Breast epithelium (tissue), 4 donors: ENCODE measurements at regions not wholly inside any gene's neighbourhood (a gene's known extent, or its start where the extent isn't known, plus 50 kb on each side); places are given as distances from the start of the nearest gene placed in this dataset.

ENCODE experiments used
- DNase-seq, 2 donors: peaks; one replicate each; pipeline ENCODE4 v3.0.0-alpha.2; 2019; ENCODE audit warnings: low spot score in 2 of 2
- H3K27ac ChIP-seq, 2 donors: fragments of 200-600 bp; sonication (generic) in 1 of 2; one replicate each; pipeline ENCODE4 v1.5.1; 2016 to 2019; ENCODE audit warnings: mild to moderate bottlenecking in 1 of 2
- H3K27me3 ChIP-seq, 2 donors: fragments of 200-600 bp; sonication (generic) in 1 of 2; one replicate each; pipeline versions ENCODE4 v1.5.1 to v1.6.0; 2017 to 2019; ENCODE audit warnings: control low read depth in 1 of 2, mild to moderate bottlenecking in 1 of 2
- H3K36me3 ChIP-seq: fragments of 200-600 bp; one replicate; pipeline ENCODE4 v1.5.1; 2019
- H3K4me1 ChIP-seq, 2 donors: fragments of 200-600 bp; sonication (generic); one replicate each; pipeline ENCODE4 v1.5.1; 2016 to 2019; ENCODE audit warnings: control low read depth in 1 of 2
- H3K4me3 ChIP-seq, 3 donors: fragments of 200-600 bp; sonication (generic); 1 replicate in 2 of 3; 2 replicates in 1 of 3; pipeline ENCODE4 v1.5.1; 2016 to 2019; ENCODE audit warnings: mild to moderate bottlenecking in 3 of 3, moderate library complexity in 2 of 3
- H3K9me3 ChIP-seq, 2 donors: fragments of 200-600 bp; sonication (generic) in 1 of 2; one replicate each; pipeline ENCODE4 v1.5.1; 2016 to 2019; ENCODE audit warnings: control low read depth in 1 of 2
- CTCF ChIP-seq, 3 donors: fragments of 450-650 bp; IDR thresholded peaks; one replicate each; pipeline ENCODE4 v1.5.1; 2016 to 2017; ENCODE audit warnings: antibody characterized with exemption in 3 of 3, mild to moderate bottlenecking in 3 of 3, moderate library complexity in 3 of 3
- POLR2A ChIP-seq: fragments of 450-650 bp; IDR thresholded peaks from one replicate; pipeline ENCODE4 v1.6.1; 2016; ENCODE audit warnings: antibody characterized with exemption, mild to moderate bottlenecking, moderate library complexity
- POLR2AphosphoS5 ChIP-seq, 3 donors: sonication (generic); formaldehyde crosslinking; IDR thresholded peaks; one replicate each; pipeline ENCODE4 v1.6.1; 2017; ENCODE audit warnings: antibody characterized with exemption in 3 of 3
- intact Hi-C: fragments of 100-400 bp; cut with DNase I; formaldehyde crosslinking; loops from one replicate; pipeline ENCODE4 v1.15.1; 2023; ENCODE audit warnings: low total_unique reads

DNA sequence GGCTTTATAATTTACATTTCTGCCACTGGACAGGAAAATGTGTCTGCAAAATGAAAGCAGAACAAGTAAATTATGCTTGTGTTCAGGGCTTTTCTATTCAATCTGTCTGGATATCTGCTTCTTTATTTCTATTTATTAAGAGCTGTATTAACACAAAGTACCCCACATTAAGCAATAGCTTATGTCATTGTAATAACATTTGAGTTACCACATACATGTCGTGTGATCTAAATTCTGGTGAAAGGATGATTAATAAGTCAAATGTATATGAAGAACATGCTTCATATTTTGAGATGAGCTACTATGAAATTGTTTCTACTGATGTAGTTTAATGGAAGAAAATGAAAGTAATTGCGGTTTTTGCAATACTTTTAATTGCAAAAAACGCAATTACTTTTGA is 238.2 kb downstream of the KCNJ2 start:
- DNase-seq = no peak
- no peak for TF ChIP-seq CTCF (IDR thresholded peaks at IDR 0.05)
- TF ChIP-seq POLR2A = no peak
- TF ChIP-seq POLR2AphosphoS5 (IDR thresholded peaks at IDR 0.05) = no peak
- intact Hi-C loops = no loop called here
- Histone ChIP-seq H3K27ac (no peak overlapping the region), H3K4me3 (no peak overlapping the region), H3K27me3 (no peaks in the 10 kb centered on the region), H3K4me1 (no peaks in the 10 kb centered on the region), H3K9me3 (no peaks in the 10 kb centered on the region), H3K36me3 (no peaks in the 10 kb centered on the region)

DNA sequence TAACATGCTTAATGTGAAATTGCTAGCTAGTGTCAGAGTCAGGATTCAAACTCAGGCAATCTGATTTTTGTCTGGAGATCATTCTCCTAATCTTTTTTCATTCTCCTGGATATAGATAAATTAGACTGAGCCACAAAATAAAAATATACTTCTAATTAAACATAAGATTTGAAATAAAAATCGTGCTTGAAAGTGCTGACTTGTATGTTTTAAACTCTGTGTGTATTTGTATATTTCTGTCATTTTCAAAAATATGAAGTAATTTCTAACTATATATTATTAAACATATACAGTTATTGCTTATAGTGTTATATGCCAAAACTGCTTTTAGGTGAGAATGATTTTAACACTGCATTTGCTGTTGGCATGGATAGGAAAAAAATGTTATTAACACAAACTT is 239.4 kb downstream of the KCNJ2 start:
- H3K9me3 ChIP-seq = no peaks in the 10 kb centered on the region
- no peak for DNase-seq
- intact Hi-C loops = no loop called here
- no peaks in the 10 kb centered on the region for H3K36me3 ChIP-seq
- TF ChIP-seq POLR2AphosphoS5 (IDR thresholded peaks at IDR 0.05) = no peak
- no peak for TF ChIP-seq CTCF (IDR thresholded peaks at IDR 0.05)
- no peak for TF ChIP-seq POLR2A
- no peaks in the 10 kb centered on the region for H3K27me3 ChIP-seq
- no peaks in the 10 kb centered on the region for H3K4me1 ChIP-seq
- no peak overlapping the region for H3K4me3 ChIP-seq
- no peak overlapping the region for H3K27ac ChIP-seq

DNA sequence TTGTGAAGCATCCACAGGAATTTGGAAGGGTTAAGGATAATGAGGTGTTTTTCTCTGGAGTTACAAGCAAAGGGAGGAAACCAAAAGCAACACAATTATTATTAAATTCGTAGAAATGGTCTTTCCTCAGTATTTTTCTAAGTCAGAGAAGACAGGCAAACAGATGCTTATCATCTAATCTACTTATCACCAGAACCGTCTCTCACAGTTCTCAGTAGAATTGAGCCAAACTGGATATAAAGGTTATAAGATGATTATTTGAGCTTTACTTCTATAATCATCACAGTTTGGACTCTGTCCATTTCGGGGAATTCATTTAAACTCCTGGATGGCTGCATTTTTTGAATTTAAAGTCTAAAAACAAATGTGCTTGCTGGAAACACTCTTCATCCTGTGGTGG is 245.0 kb downstream of the KCNJ2 start:
- no peaks in the 10 kb centered on the region for H3K27me3 ChIP-seq
- no peaks in the 10 kb centered on the region for H3K4me1 ChIP-seq
- no peak overlapping the region for H3K4me3 ChIP-seq
- no peak overlapping the region for H3K27ac ChIP-seq
- TF ChIP-seq POLR2A = no peak
- TF ChIP-seq POLR2AphosphoS5 (IDR thresholded peaks at IDR 0.05) = no peak
- TF ChIP-seq CTCF (IDR thresholded peaks at IDR 0.05) = no peak
- H3K9me3 ChIP-seq = no peaks in the 10 kb centered on the region
- H3K36me3 ChIP-seq = no peaks in the 10 kb centered on the region
- intact Hi-C loops = no loop called here
- no peak for DNase-seq

DNA sequence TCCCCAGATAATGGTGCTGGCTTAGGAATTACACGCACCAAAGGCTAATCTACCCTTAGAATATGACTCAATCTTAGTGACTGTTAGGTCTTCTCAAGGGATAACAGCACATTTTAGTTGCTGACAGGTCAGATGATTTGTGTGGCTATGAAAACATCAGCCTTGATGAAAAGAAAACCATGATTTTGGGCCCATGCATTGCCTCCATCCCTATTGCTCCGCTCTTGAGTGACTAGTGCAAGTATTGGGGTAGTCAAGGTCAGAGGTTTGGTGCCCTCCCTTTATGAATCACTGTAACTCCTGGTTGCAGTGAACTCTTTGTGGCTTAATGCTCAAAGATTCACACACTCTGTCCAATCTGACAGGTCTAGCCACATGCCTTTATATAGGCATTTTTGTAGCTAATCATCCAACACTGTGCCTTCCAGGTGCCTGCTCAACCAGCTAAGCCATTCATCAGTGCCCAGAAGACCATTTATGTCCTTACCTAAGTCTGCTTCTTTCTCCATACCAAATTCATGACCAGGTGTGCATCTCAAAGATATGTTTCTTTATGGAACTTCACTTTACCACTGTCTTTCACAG is 251.6 kb downstream of the KCNJ2 start:
- Histone ChIP-seq H3K36me3 (no peaks in the 10 kb centered on the region), H3K27ac (no peak overlapping the region), H3K9me3 (no peaks in the 10 kb centered on the region), H3K4me3 (no peak overlapping the region), H3K4me1 (no peaks in the 10 kb centered on the region), H3K27me3 (no peaks in the 10 kb centered on the region)
- no peak for DNase-seq
- TF ChIP-seq POLR2A (no peak), CTCF (IDR thresholded peaks at IDR 0.05) (no peak), POLR2AphosphoS5 (IDR thresholded peaks at IDR 0.05) (no peak)
- intact Hi-C loops = no loop called here

GRCh38 chr17:70422862-70423261 is 253.5 kb downstream of the KCNJ2 start:
- Histone ChIP-seq H3K27me3 (no peaks in the 10 kb centered on the region), H3K9me3 (no peaks in the 10 kb centered on the region), H3K27ac (no peak overlapping the region), H3K36me3 (no peaks in the 10 kb centered on the region), H3K4me3 (no peak overlapping the region), H3K4me1 (no peaks in the 10 kb centered on the region)
- intact Hi-C loops = no loop called here
- no peak for DNase-seq
- TF ChIP-seq POLR2AphosphoS5 (IDR thresholded peaks at IDR 0.05) (no peak), CTCF (IDR thresholded peaks at IDR 0.05) (no peak), POLR2A (no peak)
